IPS DF 6.9 (cell line): ENCODE measurements at regions not wholly inside any gene's neighbourhood (a gene's known extent, or its start where the extent isn't known, plus 50 kb on each side); places are given as distances from the start of the nearest gene placed in this dataset.
"Not testable (repeated sequence)": the region's sequence is repeated elsewhere in the genome, so short reads cannot be mapped to it uniquely, and the experiment has no call there.

ENCODE experiments used
- DNase-seq: peaks from one replicate; pipeline ENCODE4 v3.0.0-alpha.2; 2013; ENCODE audit warnings: low read depth, low spot score
- H3K27ac ChIP-seq: one replicate; pipeline ENCODE4 v1.5.1; 2013; ENCODE audit warnings: low read length, control low read depth
- H3K27me3 ChIP-seq: 2 replicates; pipeline ENCODE4 v1.6.1; 2013; ENCODE audit warnings: mild to moderate bottlenecking, low read length; ENCODE audit not compliant: control insufficient read depth, insufficient read depth
- H3K36me3 ChIP-seq: 2 replicates; pipeline ENCODE4 v1.6.1; 2013; ENCODE audit warnings: low read length; ENCODE audit not compliant: control insufficient read depth, insufficient read depth
- H3K4me1 ChIP-seq: 2 replicates; pipeline ENCODE4 v1.6.1; 2013; ENCODE audit warnings: low read length; ENCODE audit not compliant: control insufficient read depth, insufficient read depth
- H3K4me3 ChIP-seq: 2 replicates; pipeline ENCODE4 v1.5.1; 2013; ENCODE audit warnings: mild to moderate bottlenecking, low read length
- H3K9me3 ChIP-seq: 2 replicates; pipeline ENCODE4 v1.6.1; 2013; ENCODE audit warnings: low read length, inconsistent platforms; ENCODE audit not compliant: control insufficient read depth, insufficient read depth
- WGBS: extraction: QIAGEN DNeasy Blood & Tissue Kit; methylation state at CpG from one replicate; pipeline ENCODE4 v1.1.7; 2013; ENCODE audit warnings: mixed read lengths, missing lambda C conversion rate; ENCODE audit not compliant: insufficient read length, insufficient coverage; 5-methylcytosine and 5-hydroxymethylcytosine counted together

GRCh38 chr20:57770401-57770800 lies 60.6 kb upstream of the PMEPA1 start:
- not testable (repeated sequence) for H3K4me3 ChIP-seq, H3K4me1 ChIP-seq, H3K36me3 ChIP-seq, H3K9me3 ChIP-seq, DNase-seq, H3K27me3 ChIP-seq, H3K27ac ChIP-seq
- no CpG with 5 or more reads among the region's 8 CpGs for WGBS

DNA sequence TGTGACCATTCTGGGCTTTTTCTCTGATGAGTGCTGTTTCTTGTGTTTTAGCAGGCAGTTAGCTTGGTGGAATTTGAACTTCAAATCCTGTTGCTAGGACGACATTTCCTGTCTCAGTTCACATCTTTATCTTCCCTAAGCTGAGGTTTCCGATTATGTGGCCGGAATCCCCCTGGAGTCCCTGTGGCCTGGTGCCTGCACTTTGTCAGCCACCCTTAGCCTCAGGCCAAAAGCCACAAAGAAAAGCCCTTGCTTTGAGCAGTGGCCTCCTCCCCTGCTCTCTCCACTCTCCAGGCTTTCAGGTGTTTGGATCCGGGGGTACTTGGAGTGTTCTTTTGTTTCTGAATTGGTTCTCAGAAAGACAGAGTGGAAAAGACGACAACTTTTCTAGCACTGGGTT lies 59.9 kb upstream of the PMEPA1 start:
- H3K9me3 ChIP-seq = no peaks in the 10 kb centered on the region
- no CpG with 5 or more reads among the region's 5 CpGs for WGBS
- peaks cover 4% of the 10 kb centered on the region; the same call in 1 of the 2 replicates for H3K4me1 ChIP-seq
- H3K36me3 ChIP-seq = no peaks in the 10 kb centered on the region
- DNase-seq = no peak
- H3K27me3 ChIP-seq = no peaks in the 10 kb centered on the region
- H3K4me3 ChIP-seq = no peak overlapping the region
- no peak overlapping the region for H3K27ac ChIP-seq

- no peaks in the 10 kb centered on the region for H3K9me3 ChIP-seq
- no CpG with 5 or more reads among the region's 1 CpG for WGBS
- DNase-seq = no peak
- H3K4me3 ChIP-seq = no peak overlapping the region
- H3K4me1 ChIP-seq = peaks cover 4% of the 10 kb centered on the region; the same call in 1 of the 2 replicates
- H3K36me3 ChIP-seq = no peaks in the 10 kb centered on the region
- H3K27me3 ChIP-seq = no peaks in the 10 kb centered on the region
- H3K27ac ChIP-seq = no peak overlapping the region
These were observed 58.7 kb upstream of the PMEPA1 start for GRCh38 chr20:57768519-57768918.

GRCh38 chr20:57767441-57767840 lies 57.6 kb upstream of the PMEPA1 start:
- Histone ChIP-seq H3K36me3 (no peaks in the 10 kb centered on the region), H3K9me3 (no peaks in the 10 kb centered on the region), H3K4me1 (peaks cover 3% of the 10 kb centered on the region; the same call in 1 of the 2 replicates), H3K4me3 (no peak overlapping the region), H3K27me3 (no peaks in the 10 kb centered on the region), H3K27ac (no peak overlapping the region)
- DNase-seq = no peak

- no peaks in the 10 kb centered on the region for H3K4me1 ChIP-seq
- no peak for DNase-seq
- H3K27ac ChIP-seq = no peak overlapping the region
- no peaks in the 10 kb centered on the region for H3K9me3 ChIP-seq
- H3K36me3 ChIP-seq = no peaks in the 10 kb centered on the region
- WGBS = no CpG with 5 or more reads among the region's 4 CpGs
- H3K27me3 ChIP-seq = no peaks in the 10 kb centered on the region
- no peak overlapping the region for H3K4me3 ChIP-seq
These were observed 53.4 kb upstream of the PMEPA1 start for GRCh38 chr20:57763235-57763595.

- no peak for DNase-seq
- Histone ChIP-seq H3K27ac (no peak overlapping the region), H3K27me3 (no peaks in the 10 kb centered on the region), H3K4me1 (no peaks in the 10 kb centered on the region), H3K36me3 (no peaks in the 10 kb centered on the region), H3K4me3 (no peak overlapping the region), H3K9me3 (no peaks in the 10 kb centered on the region)
- no CpG with 5 or more reads among the region's 8 CpGs for WGBS
These were observed 52.9 kb upstream of the PMEPA1 start for GRCh38 chr20:57762531-57763234.

DNA sequence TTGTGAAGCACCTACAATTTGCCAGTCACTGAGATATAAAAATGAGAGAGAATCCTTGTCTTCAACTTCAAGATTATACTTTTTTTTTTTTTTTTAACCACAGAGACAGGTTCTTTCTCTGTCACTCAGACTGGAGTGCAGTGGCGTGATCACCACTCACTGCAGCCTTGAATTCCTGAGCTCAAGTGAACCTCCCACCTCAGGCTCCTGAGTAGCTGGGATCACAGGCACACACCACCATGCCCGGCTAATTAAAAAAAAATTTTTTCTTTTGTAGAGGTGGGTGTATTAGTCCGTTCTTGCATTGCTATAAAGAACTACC lies 51.6 kb upstream of the PMEPA1 start:
- H3K36me3 ChIP-seq = no peaks in the 10 kb centered on the region
- H3K27me3 ChIP-seq = no peaks in the 10 kb centered on the region
- no peak overlapping the region for H3K4me3 ChIP-seq
- H3K27ac ChIP-seq = no peak overlapping the region
- no peaks in the 10 kb centered on the region for H3K9me3 ChIP-seq
- H3K4me1 ChIP-seq = no peaks in the 10 kb centered on the region
- no peak for DNase-seq
- WGBS = no CpG with 5 or more reads among the region's 3 CpGs

DNA sequence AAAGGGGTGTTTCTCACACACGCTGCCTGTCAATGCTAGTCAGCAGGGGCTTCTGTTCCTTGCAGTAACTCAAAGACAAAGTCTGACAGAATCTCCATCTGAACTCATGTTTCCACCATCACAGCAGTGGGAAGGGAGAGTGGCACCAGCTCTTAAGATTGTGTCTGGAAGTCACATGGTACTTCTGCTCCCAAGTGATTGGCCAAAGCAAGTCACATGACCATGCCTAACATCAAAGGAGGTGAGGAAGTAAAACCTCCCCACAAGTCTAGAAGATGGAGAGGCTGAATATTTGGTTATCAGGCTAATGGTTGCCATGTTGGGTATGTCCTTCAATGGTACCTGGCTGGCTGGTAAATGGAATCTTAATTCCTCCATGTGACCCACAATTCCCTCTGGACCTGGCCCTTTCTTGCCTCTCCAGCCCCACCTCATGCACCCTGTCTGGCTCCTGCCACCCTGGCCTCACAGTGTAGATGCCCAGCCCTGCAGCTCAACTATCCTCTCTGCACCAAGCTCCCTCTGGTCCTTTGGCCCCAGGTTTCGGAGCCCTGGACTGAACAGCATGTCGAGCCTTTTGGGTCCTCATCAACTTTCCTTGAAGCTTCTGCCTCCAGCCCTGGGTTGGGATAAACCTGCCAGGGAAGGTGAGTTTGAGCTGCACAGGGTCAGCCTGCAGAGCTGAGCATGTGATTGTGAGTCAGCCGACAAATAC lies 51.0 kb upstream of the PMEPA1 start:
- no peak overlapping the region for H3K27ac ChIP-seq

DNA sequence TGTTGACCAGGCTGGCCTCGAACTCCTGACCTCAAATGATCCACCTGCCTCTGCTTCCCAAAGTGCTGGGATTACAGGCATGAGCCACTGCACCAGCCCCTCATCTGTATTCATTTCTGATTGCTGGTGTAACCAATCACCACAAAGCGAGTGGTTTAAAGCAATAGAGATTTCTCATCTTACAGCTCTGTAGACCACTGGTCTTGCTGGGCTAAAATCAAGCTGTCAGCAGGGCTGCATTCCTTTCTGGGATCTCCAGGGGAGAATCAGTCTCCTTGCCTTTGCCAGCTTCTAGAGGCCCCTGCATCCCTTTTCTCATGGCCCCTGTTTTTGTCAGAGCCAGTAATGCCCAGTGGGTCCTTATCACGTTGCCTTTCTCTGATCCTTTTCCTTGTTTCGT lies 49.9 kb upstream of the PMEPA1 start:
- no peaks in the 10 kb centered on the region for H3K27me3 ChIP-seq
- H3K4me1 ChIP-seq = no peaks in the 10 kb centered on the region
- no peaks in the 10 kb centered on the region for H3K36me3 ChIP-seq
- no peak overlapping the region for H3K4me3 ChIP-seq
- no CpG with 5 or more reads among the region's 4 CpGs for WGBS
- no peak overlapping the region for H3K27ac ChIP-seq
- no peaks in the 10 kb centered on the region for H3K9me3 ChIP-seq
- no peak for DNase-seq

More for the DNA sequence above, 51.0 kb upstream of the PMEPA1 start:
- no peaks in the 10 kb centered on the region for H3K9me3 ChIP-seq
- no peak for DNase-seq
- H3K27me3 ChIP-seq = no peaks in the 10 kb centered on the region
- no CpG with 5 or more reads among the region's 4 CpGs for WGBS
- H3K36me3 ChIP-seq = no peaks in the 10 kb centered on the region
- H3K4me3 ChIP-seq = no peak overlapping the region
- H3K4me1 ChIP-seq = no peaks in the 10 kb centered on the region
